NCI-H82 (cell line): ENCODE measurements at regions not wholly inside any gene's neighbourhood (a gene's known extent, or its start where the extent isn't known, plus 50 kb on each side); places are given as distances from the start of the nearest gene placed in this dataset.

Experiments used
- DNase-seq: peaks from one replicate; lab custom pipeline; 2025; lab: John Stamatoyannopoulos, UW

GRCh38 chr6:141677598-141678211, 455.0 kb upstream of the GJE1 start:
- peak; percentile 62 for DNase-seq

- no peak for DNase-seq
These were observed 456.8 kb upstream of the GJE1 start for GRCh38 chr6:141675957-141676356.

GRCh38 chr6:141669141-141669540, 463.6 kb upstream of the GJE1 start:
- DNase-seq = no peak

- DNase-seq = no peak
These were observed 465.0 kb upstream of the GJE1 start for GRCh38 chr6:141667580-141668309.

GRCh38 chr6:141666187-141666586, 466.5 kb upstream of the GJE1 start:
- DNase-seq = no peak

GRCh38 chr6:141664744-141665143, 468.0 kb upstream of the GJE1 start:
- DNase-seq = no peak

- no peak for DNase-seq
These were observed 473.1 kb upstream of the GJE1 start for GRCh38 chr6:141659582-141659981.

- DNase-seq = no peak
These were observed 474.0 kb upstream of the GJE1 start for GRCh38 chr6:141658696-141659095.

GRCh38 chr6:141657812-141658211, 474.9 kb upstream of the GJE1 start:
- DNase-seq = no peak

GRCh38 chr6:141653590-141653989, 479.1 kb upstream of the GJE1 start:
- peak; percentile 56 for DNase-seq

- no peak for DNase-seq
These were observed 490.8 kb upstream of the GJE1 start for GRCh38 chr6:141641951-141642350.

GRCh38 chr6:141641406-141641805, 491.3 kb upstream of the GJE1 start:
- no peak for DNase-seq

GRCh38 chr6:141635621-141636020, 497.1 kb upstream of the GJE1 start:
- no peak for DNase-seq

GRCh38 chr6:141634269-141634668, 498.5 kb upstream of the GJE1 start:
- DNase-seq = no peak

GRCh38 chr6:141624301-141624700, 508.4 kb upstream of the GJE1 start:
- no peak for DNase-seq

- no peak for DNase-seq
These were observed 514.5 kb upstream of the GJE1 start for GRCh38 chr6:141618180-141618581.

GRCh38 chr6:141610741-141611140, 522.0 kb upstream of the GJE1 start:
- peak; percentile 10 for DNase-seq

GRCh38 chr6:141607956-141608355, 524.8 kb upstream of the GJE1 start:
- no peak for DNase-seq

GRCh38 chr6:141598487-141598886, 534.2 kb upstream of the GJE1 start:
- no peak for DNase-seq

- no peak for DNase-seq
These were observed 537.9 kb upstream of the GJE1 start for GRCh38 chr6:141594874-141595273.

- DNase-seq = no peak
These were observed 539.4 kb upstream of the GJE1 start for GRCh38 chr6:141593311-141593710.

- no peak for DNase-seq
These were observed 545.1 kb upstream of the GJE1 start for GRCh38 chr6:141587482-141588266.

- DNase-seq = no peak
These were observed 551.7 kb upstream of the GJE1 start for GRCh38 chr6:141580988-141581552.
